GM18520 (cell line): ENCODE measurements at regions not wholly inside any gene's neighbourhood (a gene's known extent, or its start where the extent isn't known, plus 50 kb on each side); places are given as distances from the start of the nearest gene placed in this dataset.
"Not testable (repeated sequence)": the region's sequence is repeated elsewhere in the genome, so short reads cannot be mapped to it uniquely, and the experiment has no call there.

Experiments used
- ATAC-seq: cut with Tn5 transposase; IDR thresholded peaks from one replicate; pipeline ENCODE4 v1.9.1; 2021; ENCODE audit not compliant: unreplicated experiment

DNA sequence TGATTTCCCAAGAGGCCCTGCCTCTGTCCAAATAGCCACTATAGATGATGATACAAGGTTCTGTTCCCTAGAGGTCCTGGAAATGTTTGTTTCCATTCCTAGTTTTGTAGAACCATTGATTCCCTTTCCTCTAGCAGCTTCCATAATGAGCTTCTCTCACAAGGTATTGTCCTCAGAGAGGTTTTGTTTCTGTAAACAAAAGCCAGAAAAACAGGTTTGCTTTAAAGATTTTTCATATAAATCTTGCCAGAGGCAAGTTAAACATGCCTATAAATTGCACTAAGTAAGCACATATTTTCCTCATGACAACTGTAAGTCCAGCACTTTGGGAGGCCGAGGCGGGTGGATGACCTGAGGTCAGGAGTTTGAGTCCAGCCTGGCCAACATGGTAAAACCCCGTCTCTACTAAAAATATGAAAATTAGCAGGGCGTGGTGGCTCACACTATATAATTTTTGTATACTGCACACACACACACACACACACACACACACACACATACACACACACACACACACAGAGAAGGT is 1787.7 kb downstream of the EFNA5 start:
- ATAC-seq: no peak

DNA sequence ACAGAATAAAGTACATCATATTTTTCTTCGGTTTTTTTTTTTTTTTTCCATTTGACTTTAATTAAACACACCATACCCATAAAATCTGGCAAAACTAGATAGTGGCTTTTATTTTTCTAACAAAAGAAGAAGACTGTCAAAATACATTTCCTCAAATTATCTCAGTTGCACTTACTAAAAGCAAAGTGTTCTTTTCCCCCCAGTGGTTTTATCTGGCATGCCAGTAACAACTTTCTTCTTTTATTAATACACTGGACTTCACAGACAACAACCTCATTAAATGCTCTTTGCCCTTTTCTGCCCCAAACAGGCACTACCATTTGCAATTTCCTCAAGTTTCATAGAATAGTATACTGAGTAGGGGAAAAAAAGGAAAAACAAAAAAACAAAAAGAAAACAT is 1792.3 kb downstream of the EFNA5 start:
- ATAC-seq: no peak

- ATAC-seq: no peak
Observed at GRCh38 chr5:105877592-105877991, 1793.1 kb downstream of the EFNA5 start.

GRCh38 chr5:105874316-105874715 is 1796.4 kb downstream of the EFNA5 start:
- no peak for ATAC-seq

GRCh38 chr5:105872569-105873270 is 1798.0 kb downstream of the EFNA5 start:
- no peak for ATAC-seq

GRCh38 chr5:105868038-105868780 is 1802.5 kb downstream of the EFNA5 start:
- no peak for ATAC-seq

GRCh38 chr5:105865834-105866233 is 1804.9 kb downstream of the EFNA5 start:
- no peak for ATAC-seq

DNA sequence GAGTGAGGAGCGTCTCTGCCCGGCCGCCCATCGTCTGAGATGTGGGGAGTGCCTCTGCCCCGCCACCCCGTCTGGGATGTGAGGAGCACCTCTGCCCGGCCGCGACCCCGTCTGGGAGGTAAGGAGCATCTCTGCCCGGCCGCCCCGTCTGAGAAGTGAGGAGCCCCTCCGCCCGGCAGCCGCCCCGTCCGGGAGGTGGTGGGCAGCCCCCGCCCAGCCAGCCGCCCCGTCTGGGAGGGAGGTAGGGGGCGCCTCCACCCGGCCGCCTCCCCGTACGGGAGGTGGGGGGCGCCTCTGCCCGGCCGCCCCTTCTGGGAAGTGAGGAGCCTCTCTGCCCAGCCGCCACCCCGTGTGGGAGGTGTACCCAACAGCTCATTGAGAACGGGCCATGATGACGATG is 1811.4 kb downstream of the EFNA5 start:
- ATAC-seq: not testable (repeated sequence)

GRCh38 chr5:105849701-105850100 is 1821.0 kb downstream of the EFNA5 start:
- ATAC-seq: no peak

DNA sequence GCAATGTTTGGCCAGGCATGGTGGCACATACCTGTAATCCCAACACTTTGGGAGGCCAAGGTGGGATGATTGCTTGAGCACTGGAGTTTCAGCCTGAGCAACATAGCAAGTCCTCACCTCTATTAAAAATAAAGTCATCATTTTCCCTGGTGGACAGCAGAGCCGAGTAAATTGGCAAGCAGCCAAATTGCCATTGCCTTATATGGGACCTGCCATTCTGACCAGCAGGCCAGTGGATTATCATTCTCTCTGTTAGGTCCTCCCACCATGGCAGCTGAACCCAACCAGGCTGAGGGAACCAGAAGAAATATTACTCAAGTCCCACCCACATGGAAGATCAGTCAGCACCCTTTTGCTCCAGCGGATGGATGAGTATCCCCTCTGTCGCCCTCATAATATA is 1829.9 kb downstream of the EFNA5 start:
- no peak for ATAC-seq

- no peak for ATAC-seq
Observed at GRCh38 chr5:105836887-105837286, 1833.8 kb downstream of the EFNA5 start.

DNA sequence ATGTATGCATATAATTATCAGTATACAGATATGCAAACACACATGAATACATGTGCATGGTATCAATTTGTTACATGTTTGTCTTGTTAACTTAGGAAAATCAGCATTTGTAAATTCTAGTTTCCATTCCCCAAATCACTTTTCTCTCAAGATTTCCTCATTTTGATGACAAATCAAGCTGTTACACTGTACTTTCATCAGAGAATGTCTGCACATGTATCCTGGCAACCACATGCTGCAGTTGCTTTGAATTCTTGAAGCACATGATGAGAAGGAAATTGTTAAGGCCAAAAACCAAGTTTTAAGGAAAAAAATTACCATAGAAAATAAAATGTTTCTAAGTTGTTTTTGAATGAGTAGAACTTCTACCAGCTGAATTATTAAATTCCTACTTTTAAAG is 1834.5 kb downstream of the EFNA5 start:
- ATAC-seq: no peak

GRCh38 chr5:105828821-105829220 is 1841.9 kb downstream of the EFNA5 start:
- ATAC-seq: no peak

GRCh38 chr5:105821800-105822199 is 1848.9 kb downstream of the EFNA5 start:
- no peak for ATAC-seq

- no peak for ATAC-seq
Observed at GRCh38 chr5:105817914-105818313, 1852.8 kb downstream of the EFNA5 start.

DNA sequence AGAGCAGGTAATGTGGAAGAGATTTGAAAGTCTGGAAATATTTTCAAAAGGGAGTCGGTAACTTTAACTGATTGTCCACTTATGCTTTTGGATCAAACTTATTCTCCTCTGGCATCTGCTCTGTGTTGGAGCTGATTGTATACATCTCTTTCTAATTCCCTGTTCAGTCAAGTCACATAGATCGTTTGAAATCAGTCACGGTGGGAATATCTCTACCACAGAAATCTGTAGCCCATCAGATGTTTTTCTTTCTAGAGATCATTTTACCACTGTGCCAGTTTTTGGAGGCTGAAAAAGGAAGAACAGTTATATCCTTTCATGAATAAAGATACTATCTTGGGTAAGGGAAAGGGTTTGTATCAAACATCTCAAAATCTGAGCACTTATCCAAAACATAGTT is 1853.3 kb downstream of the EFNA5 start:
- no peak for ATAC-seq

GRCh38 chr5:105816961-105817360 is 1853.8 kb downstream of the EFNA5 start:
- ATAC-seq: no peak

DNA sequence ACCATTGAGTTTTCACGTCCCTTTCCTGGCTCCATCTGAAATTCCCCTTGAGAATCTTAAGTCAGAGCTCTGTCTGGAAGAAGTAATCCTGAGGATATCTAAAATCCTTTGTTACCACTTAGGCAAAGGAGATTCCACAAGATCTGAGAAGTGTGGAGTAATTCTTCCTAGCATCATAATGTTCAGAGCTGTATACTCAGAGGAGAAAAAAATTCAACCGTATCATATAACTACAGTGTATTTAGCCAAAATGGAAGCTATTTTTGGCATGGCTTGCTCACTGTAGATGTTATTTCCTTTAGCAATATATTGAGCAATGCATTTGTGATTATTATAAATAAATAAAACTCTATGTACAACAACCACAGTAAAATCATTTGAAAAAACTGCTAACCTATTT is 1858.4 kb downstream of the EFNA5 start:
- no peak for ATAC-seq

- ATAC-seq: no peak
Observed at GRCh38 chr5:105807951-105808350, 1862.8 kb downstream of the EFNA5 start.

DNA sequence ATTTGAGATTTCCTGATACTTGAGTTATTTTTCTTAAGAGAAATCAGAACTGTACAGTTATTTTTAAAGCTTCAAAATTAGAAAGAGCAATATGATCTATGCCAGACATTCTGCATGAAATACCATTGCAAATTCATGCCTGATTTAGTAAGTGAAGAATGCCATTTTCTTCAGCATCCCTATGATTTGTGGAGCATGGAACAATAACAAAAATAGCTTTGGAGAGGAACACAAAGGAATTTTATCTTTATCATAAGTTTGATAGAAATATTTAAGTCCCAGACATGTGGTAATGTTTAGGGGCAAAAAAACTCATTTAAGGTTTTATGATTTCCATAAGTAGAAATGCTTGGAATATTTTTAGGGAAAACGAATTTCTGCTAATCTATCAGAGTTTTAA is 1863.4 kb downstream of the EFNA5 start:
- ATAC-seq: no peak

- no peak for ATAC-seq
Observed at GRCh38 chr5:105806596-105806995, 1864.1 kb downstream of the EFNA5 start.

DNA sequence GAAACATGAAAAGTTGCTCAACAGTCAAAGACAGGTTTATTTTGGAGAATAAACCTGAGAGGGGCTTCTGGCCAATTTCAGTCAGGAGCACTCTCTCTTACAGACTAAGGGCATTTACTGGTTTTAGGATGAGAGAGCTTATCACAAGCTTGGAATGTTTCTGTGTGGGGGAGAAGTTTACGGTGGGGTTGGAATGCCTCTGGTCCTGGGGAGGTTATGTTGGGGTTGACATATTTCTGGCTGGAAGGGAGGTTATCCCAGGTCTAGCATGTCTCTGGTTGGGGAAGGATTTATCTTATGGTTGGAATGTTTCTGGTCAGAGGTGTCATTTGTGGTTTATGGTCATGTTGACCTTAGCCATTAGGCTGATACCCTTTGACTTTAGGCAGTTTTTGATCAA is 1867.3 kb downstream of the EFNA5 start:
- no peak for ATAC-seq
